ENCODE measurements at regions not wholly inside any gene's neighbourhood (a gene's known extent, or its start where the extent isn't known, plus 50 kb on each side); places are given as distances from the start of the nearest gene placed in this dataset.

GRCh38 chr6:10101551-10102252 is 313.2 kb downstream of the TFAP2A start:
- TF ChIP-seq CTCF (conservative IDR thresholded peaks at IDR 0.05; ENCODE audit: low read depth, low read length), result no peak
- TF ChIP-seq EZH2 (IDR thresholded peaks at IDR 0.05; ENCODE audit: low read length, unreplicated experiment), result no peak

All from PC-3 (cell line).